Common myeloid progenitor, CD34-positive (primary cell): ENCODE measurements at regions not wholly inside any gene's neighbourhood (a gene's known extent, or its start where the extent isn't known, plus 50 kb on each side); places are given as distances from the start of the nearest gene placed in this dataset.

Experiments
- CTCF ChIA-PET: fragments of 350-600 bp; sonication (Branson Sonifier 250); formaldehyde crosslinking; loops from one replicate; lab custom pipeline; 2021; ENCODE audit warnings: antibody characterized with exemption; lab: Charles Lee
- POLR2A ChIA-PET: fragments of 350-600 bp; sonication (Branson Sonifier 250); formaldehyde crosslinking; loops from one replicate; lab custom pipeline; 2021; ENCODE audit warnings: antibody characterized with exemption; lab: Charles Lee
- DNase-seq, 3 donors: peaks; one replicate each; pipeline versions ENCODE4 v3.0.0 to v3.0.0-alpha.2; 2013
- H3K27ac ChIP-seq, 2 experiments: 1 replicate in 1 of 2; 2 replicates in 1 of 2; pipeline ENCODE4 v1.7.0; 2013; ENCODE audit warnings: inconsistent platforms in 2 of 2, low read length in 2 of 2, mild to moderate bottlenecking in 2 of 2, low read depth in 1 of 2, moderate library complexity in 1 of 2; ENCODE audit not compliant: severe bottlenecking in 2 of 2, insufficient read depth in 1 of 2, poor library complexity in 1 of 2
- H3K27me3 ChIP-seq, 5 experiments: replicated peaks in 2 of 5; 1 replicate in 3 of 5; 2 replicates in 2 of 5; pipeline versions ENCODE4 v1.6.1 to v1.7.0; 2013; ENCODE audit warnings: low read length in 4 of 5, mild to moderate bottlenecking in 2 of 5, moderate library complexity in 2 of 5, inconsistent platforms in 1 of 5; ENCODE audit not compliant: insufficient read depth in 5 of 5, control insufficient read depth in 4 of 5
- H3K36me3 ChIP-seq, 4 experiments: 1 replicate in 2 of 4; 2 replicates in 2 of 4; pipeline versions ENCODE4 v1.6.1 to v1.7.0; 2013; ENCODE audit warnings: low read length in 3 of 4, control low read depth in 1 of 4, mild to moderate bottlenecking in 1 of 4; ENCODE audit not compliant: control insufficient read depth in 4 of 4, insufficient read depth in 4 of 4
- H3K4me1 ChIP-seq, 4 experiments: 1 replicate in 3 of 4; 2 replicates in 1 of 4; pipeline versions ENCODE4 v1.6.1 to v1.7.1; 2013; ENCODE audit warnings: low read length in 3 of 4, mild to moderate bottlenecking in 3 of 4, control low read depth in 1 of 4, inconsistent platforms in 1 of 4, moderate library complexity in 1 of 4; ENCODE audit not compliant: control insufficient read depth in 4 of 4, insufficient read depth in 4 of 4; ENCODE audit errors: control extremely low read depth in 1 of 4
- H3K4me3 ChIP-seq, 7 experiments: 1 replicate in 4 of 7; 2 replicates in 3 of 7; pipeline versions ENCODE4 v1.5.1 to v1.7.0; 2013; ENCODE audit warnings: mild to moderate bottlenecking in 7 of 7, low read length in 6 of 7, moderate library complexity in 6 of 7, inconsistent platforms in 2 of 7, low read depth in 2 of 7, control low read depth in 1 of 7; ENCODE audit not compliant: insufficient read depth in 4 of 7, control insufficient read depth in 1 of 7; ENCODE audit errors: extremely low read depth in 1 of 7
- H3K9me3 ChIP-seq, 5 experiments: 1 replicate in 4 of 5; 2 replicates in 1 of 5; pipeline versions ENCODE4 v1.6.1 to v1.7.1; 2013; ENCODE audit warnings: low read length in 4 of 5, mild to moderate bottlenecking in 2 of 5, inconsistent platforms in 1 of 5, low read depth in 1 of 5, moderate library complexity in 1 of 5; ENCODE audit not compliant: control insufficient read depth in 4 of 5, insufficient read depth in 2 of 5; ENCODE audit errors: control extremely low read depth in 1 of 5
- WGBS: methylation state at CpG from one replicate; pipeline ENCODE4 v1.1.5; 2013; ENCODE audit not compliant: insufficient coverage; 5-methylcytosine and 5-hydroxymethylcytosine counted together

DNA sequence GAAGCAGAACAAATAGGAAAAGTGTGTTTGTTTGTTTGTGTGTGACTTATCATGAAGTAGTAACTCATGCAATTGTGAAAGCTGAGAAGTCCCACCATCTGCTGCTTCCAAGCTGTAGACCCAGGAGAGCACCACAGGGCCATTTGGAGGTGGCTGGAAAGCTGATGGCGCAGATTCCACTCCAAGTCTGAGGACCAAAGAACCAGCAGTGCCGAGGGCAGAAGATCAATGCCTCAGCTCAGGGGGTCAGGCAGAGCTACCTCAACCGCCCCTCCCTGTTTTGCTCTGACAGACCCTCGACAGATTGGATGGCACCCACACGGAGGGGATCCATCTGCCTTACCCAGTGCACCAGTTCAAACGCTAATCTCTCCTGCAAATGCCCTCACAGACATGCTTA, 896.2 kb downstream of the BRD1 start:
- ChIA-PET CTCF (no interaction called here), POLR2A (no interaction called here)
- 92% methylated on average over 5 of the region's 6 CpGs for WGBS
- Histone ChIP-seq H3K27me3 (peaks cover 0 to 19% (median 2%) of the 10 kb centered on the region in 5 experiments), H3K36me3 (no peaks in the 10 kb centered on the region), H3K4me1 (no peaks in the 10 kb centered on the region), H3K9me3 (peaks cover under 1 to 10% (median 4%) of the 10 kb centered on the region in 5 experiments), H3K27ac (no peak overlapping the region), H3K4me3 (no peak overlapping the region)
- DNase-seq, result no peak

DNA sequence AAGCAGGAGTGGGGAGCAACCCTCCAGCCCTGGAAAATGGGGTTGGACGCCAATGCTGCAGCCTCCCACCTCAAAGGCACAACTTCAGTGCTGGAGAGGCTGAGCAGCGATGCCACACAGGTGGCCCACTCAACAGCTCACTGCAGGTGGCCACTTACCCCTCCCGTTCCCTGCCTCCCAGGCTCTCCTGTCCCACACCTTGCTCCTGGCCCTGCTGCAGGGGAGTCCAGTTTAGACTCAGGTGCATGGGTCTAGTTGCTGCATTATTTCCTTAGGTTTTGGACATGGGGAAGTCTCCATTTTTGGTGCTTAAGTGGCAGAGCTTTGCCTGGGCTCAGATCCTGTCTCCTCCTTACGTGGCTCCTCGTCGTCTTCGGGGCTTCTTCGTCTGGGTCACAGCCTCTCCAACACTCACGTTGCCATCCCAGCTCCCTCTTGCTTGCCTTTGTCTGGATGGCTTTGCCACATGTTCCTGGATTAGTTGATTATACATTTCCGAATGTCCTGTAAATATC, 898.3 kb downstream of the BRD1 start:
- H3K36me3 ChIP-seq, result no peaks in the 10 kb centered on the region
- H3K4me3 ChIP-seq, result no peak overlapping the region
- no peaks in the 10 kb centered on the region for H3K4me1 ChIP-seq
- ChIA-PET CTCF (no interaction called here), POLR2A (no interaction called here)
- H3K9me3 ChIP-seq, result peaks cover 0 to 4% (median 1%) of the 10 kb centered on the region in 5 experiments
- 88% methylated on average over 9 of the region's 10 CpGs for WGBS
- H3K27ac ChIP-seq, result no peak overlapping the region
- DNase-seq, result no peak
- peaks cover 0 to 19% (median 2%) of the 10 kb centered on the region in 5 experiments for H3K27me3 ChIP-seq

DNA sequence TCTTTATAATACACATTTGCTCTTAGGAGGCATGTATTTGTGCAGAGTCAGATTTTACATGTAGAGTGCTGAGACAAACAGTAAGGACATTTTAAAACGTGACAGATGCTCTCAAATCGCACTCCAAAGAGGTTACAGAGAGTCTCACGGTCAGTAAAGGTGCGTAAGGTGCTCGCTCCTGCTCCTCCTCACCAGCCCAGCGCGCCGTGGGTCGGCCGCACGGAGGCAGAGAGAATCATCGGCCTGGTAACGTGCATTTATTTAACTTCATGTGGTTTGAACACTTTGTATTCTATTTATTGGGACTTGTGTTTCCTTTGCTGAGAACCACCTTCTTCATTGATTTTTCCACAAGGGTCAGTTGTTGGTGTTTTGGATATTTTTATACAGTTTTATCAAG, 900.1 kb downstream of the BRD1 start:
- WGBS, result 92% methylated on average over 5 of the region's 13 CpGs
- Histone ChIP-seq H3K4me1 (no peaks in the 10 kb centered on the region), H3K27ac (no peak overlapping the region), H3K9me3 (peaks cover 0 to 2% (median 0%) of the 10 kb centered on the region in 5 experiments), H3K27me3 (peaks cover 0 to 20% (median 2%) of the 10 kb centered on the region in 5 experiments), H3K4me3 (no peak overlapping the region), H3K36me3 (no peaks in the 10 kb centered on the region)
- POLR2A ChIA-PET, result no interaction called here
- CTCF ChIA-PET, result no interaction called here
- DNase-seq, result no peak

DNA sequence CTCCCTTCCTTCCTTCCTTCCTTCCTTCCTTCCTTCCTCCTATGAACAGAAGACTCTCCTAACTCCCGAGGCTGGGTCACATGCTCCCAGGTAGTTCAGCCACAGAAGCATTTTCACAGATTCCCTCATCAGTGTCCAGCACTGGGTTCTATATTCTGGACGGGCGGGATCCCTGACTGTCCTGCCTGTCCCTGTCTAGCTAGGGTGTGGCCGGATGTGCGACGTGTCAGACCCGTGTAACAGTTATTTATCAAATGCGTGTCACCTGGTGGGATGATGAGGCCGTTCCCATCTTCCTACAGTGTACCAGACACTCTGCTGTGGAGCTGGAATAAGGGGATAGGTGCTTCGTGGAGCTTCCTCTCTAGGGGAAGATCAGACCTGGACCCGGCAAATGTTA, 901.0 kb downstream of the BRD1 start:
- Histone ChIP-seq H3K27ac (no peak overlapping the region), H3K9me3 (peaks cover 0 to 2% (median 0%) of the 10 kb centered on the region in 5 experiments), H3K4me3 (no peak overlapping the region), H3K4me1 (no peaks in the 10 kb centered on the region), H3K36me3 (no peaks in the 10 kb centered on the region), H3K27me3 (peaks cover 0 to 20% (median 2%) of the 10 kb centered on the region in 5 experiments)
- WGBS, result 77% methylated on average over 9 of the region's 11 CpGs
- no peak for DNase-seq
- CTCF ChIA-PET, result no interaction called here
- POLR2A ChIA-PET, result no interaction called here

DNA sequence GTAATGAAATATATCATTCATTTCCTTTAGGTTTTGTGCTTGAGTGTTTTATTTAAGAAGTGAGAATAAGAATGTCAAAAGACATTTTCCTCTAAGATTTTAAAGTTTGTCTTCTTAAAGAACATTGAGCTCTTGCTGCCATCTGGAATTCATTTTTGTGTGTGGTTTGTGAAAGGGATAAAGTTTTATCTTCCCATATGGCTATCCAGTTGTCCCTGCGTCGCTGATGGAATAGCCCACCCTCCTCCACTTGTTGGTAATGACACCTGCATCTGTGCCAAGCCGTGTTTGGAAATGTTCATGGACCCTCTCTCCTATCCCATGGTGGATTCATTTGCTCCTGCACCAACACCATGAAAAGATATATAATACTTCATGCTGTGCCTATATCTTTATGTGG, 901.5 kb downstream of the BRD1 start:
- Histone ChIP-seq H3K27me3 (peaks cover 0 to 22% (median 2%) of the 10 kb centered on the region in 5 experiments), H3K9me3 (peaks cover 0 to 2% (median 0%) of the 10 kb centered on the region in 5 experiments), H3K36me3 (no peaks in the 10 kb centered on the region), H3K4me1 (no peaks in the 10 kb centered on the region), H3K27ac (no peak overlapping the region), H3K4me3 (no peak overlapping the region)
- 94% methylated on average over 3 of the region's 3 CpGs for WGBS
- ChIA-PET CTCF (no interaction called here), POLR2A (no interaction called here)
- DNase-seq, result no peak

DNA sequence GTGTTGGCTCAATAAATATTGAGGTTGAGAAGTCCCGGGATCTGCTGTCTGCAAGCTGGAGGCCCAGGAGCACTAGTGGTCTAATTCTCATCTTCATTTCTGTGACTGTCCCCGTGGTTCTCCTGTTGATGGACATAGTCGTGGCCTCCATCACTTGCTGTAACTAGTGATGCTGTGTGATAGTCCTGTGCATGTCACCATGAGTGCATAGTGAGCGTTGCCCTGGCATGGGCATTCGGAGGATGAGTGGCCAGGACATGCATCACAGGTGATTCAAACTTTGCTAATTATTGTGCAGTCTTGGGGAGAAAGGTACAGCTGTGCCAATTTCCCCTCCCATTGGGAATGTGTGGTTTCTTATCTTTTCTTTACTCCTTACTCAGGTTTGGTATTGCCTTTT, 902.2 kb downstream of the BRD1 start:
- H3K4me3 ChIP-seq, result no peak overlapping the region
- CTCF ChIA-PET, result no interaction called here
- H3K36me3 ChIP-seq, result no peaks in the 10 kb centered on the region
- 83% methylated on average over 1 of the region's 5 CpGs for whole genome bisulfite sequencing
- peaks cover 0 to 22% (median 2%) of the 10 kb centered on the region in 5 experiments for H3K27me3 ChIP-seq
- H3K4me1 ChIP-seq, result no peaks in the 10 kb centered on the region
- no peak for DNase-seq
- no peak overlapping the region for H3K27ac ChIP-seq
- POLR2A ChIA-PET, result no interaction called here
- H3K9me3 ChIP-seq, result peaks cover 0 to 2% (median 0%) of the 10 kb centered on the region in 5 experiments

DNA sequence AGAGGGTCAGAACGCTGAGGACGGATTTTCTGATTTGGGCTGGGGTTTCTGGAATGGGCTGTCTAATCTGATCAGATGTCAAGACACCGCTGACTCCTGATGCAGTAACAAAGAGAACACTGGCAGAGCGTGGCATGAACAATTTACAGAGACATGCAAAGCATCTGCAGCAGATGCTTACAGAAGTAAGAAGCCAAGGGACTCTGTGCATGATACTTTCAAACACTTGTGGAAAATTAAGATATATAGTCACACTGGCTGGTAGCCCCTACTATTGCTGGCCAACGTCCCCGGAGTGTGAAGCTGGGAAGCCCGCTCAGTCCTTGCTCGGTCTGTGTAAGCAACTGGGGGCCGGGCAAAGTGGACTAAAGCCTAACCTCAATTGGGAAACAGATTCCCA, 903.7 kb downstream of the BRD1 start:
- POLR2A ChIA-PET, result no interaction called here
- Histone ChIP-seq H3K9me3 (peaks cover 0 to 2% (median 0%) of the 10 kb centered on the region in 5 experiments), H3K27me3 (peaks cover 0 to 20% (median under 1%) of the 10 kb centered on the region in 5 experiments), H3K4me1 (no peaks in the 10 kb centered on the region), H3K36me3 (no peaks in the 10 kb centered on the region), H3K4me3 (no peak overlapping the region), H3K27ac (no peak overlapping the region)
- WGBS, result 97% methylated on average over 8 of the region's 9 CpGs
- DNase-seq, result no peak
- CTCF ChIA-PET, result no interaction called here
